OCI-LY7 (cell line): ENCODE measurements at regions not wholly inside any gene's neighbourhood (a gene's known extent, or its start where the extent isn't known, plus 50 kb on each side); places are given as distances from the start of the nearest gene placed in this dataset.

Experiments used
- EZH2phosphoT487 ChIP-seq: fragments of 200-600 bp; sonication (generic); IDR thresholded peaks from 2 replicates; pipeline ENCODE4 v1.6.1; 2018; ENCODE audit warnings: low read depth, borderline replicate concordance, mild to moderate bottlenecking, mixed run types, antibody characterized with exemption, low read length, moderate library complexity, mixed read lengths
- TF ChIP-seq, protein P1 (sequence below): fragments of 200-600 bp; sonication (generic); conservative IDR thresholded peaks from 2 replicates; pipeline ENCODE4 v1.5.1; 2014; ENCODE audit warnings: mild to moderate bottlenecking, antibody characterized with exemption, low read length, moderate library complexity, mixed read lengths

DNA sequence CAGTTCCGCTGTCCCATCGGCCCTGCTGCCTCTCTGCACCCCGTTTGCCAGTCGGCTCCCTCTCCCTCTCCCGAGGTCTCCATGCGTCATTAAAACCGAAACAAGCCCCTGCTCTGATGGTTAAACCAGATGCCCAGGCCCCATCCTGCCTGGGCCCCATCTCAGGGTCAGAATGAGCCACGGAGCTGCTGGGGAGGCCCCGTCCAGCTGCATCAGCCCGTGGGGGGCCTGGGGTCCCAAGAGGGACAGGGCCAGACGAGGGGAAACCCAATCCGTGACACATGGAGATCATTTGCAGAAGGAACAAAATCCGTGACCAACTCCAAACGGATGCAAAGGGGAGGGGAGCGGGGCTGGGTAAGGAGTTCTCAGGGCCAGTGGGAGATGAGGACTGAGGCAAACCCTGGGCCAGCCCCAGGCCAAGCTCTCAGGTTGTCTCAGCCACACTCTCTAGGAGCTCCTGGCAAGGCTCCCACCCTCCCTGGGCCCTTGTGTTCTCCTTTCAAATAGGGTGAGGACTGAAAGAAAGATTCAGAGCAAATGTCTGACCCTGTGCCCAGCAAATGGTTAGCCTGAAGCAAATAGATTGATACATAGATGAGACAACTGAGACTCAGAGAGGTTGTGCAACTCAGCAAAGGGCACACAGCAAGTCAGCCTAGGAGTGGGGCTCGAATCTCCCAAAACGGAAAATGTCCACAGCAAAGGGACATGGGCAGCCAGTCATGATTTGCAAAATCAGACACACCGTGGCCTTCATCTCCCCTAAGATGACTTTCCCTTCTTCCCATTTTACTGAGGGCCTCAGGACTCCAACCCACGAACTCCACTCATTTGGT, 162.1 kb downstream of the MN1 start:
- TF ChIP-seq, protein P1, sequence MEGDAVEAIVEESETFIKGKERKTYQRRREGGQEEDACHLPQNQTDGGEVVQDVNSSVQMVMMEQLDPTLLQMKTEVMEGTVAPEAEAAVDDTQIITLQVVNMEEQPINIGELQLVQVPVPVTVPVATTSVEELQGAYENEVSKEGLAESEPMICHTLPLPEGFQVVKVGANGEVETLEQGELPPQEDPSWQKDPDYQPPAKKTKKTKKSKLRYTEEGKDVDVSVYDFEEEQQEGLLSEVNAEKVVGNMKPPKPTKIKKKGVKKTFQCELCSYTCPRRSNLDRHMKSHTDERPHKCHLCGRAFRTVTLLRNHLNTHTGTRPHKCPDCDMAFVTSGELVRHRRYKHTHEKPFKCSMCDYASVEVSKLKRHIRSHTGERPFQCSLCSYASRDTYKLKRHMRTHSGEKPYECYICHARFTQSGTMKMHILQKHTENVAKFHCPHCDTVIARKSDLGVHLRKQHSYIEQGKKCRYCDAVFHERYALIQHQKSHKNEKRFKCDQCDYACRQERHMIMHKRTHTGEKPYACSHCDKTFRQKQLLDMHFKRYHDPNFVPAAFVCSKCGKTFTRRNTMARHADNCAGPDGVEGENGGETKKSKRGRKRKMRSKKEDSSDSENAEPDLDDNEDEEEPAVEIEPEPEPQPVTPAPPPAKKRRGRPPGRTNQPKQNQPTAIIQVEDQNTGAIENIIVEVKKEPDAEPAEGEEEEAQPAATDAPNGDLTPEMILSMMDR, result no peak
- no peak for TF ChIP-seq EZH2phosphoT487
